Uterus (tissue), 2 donors: ENCODE measurements at regions not wholly inside any gene's neighbourhood (a gene's known extent, or its start where the extent isn't known, plus 50 kb on each side); places are given as distances from the start of the nearest gene placed in this dataset.

Experiments
- POLR2A ChIP-seq, 2 donors: fragments of 450-650 bp; IDR thresholded peaks; one replicate each; pipeline ENCODE4 v1.6.1; 2016; ENCODE audit warnings: antibody characterized with exemption in 2 of 2, mild to moderate bottlenecking in 1 of 2, moderate library complexity in 1 of 2
- TF ChIP-seq, protein P1 (sequence below), 4 experiments: fragments of 200-600 bp in 2 of 4; fragments of 450-650 bp in 2 of 4; sonication (generic) in 2 of 4; IDR thresholded peaks; one replicate each; pipeline ENCODE4 v1.5.1; 2016 to 2019; ENCODE audit warnings: antibody characterized with exemption in 4 of 4, mild to moderate bottlenecking in 2 of 4, moderate library complexity in 1 of 4

DNA sequence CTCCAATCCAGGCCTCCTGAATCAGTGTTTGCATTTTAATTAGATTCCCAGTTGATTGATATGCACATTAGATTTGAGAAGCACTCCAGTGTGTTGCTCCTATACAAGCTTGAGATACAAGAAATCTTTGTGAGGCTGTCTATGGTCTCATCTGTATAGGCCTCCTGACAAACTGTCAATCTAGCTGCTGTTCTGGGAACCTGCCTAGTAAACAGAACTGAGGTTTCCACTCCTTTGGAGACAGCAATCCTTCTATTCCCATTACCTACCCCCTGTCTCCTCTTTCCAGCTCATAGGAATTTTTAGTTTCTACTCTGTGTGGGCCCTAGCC is 306.1 kb upstream of the EMCN start:
- TF ChIP-seq, protein P1, sequence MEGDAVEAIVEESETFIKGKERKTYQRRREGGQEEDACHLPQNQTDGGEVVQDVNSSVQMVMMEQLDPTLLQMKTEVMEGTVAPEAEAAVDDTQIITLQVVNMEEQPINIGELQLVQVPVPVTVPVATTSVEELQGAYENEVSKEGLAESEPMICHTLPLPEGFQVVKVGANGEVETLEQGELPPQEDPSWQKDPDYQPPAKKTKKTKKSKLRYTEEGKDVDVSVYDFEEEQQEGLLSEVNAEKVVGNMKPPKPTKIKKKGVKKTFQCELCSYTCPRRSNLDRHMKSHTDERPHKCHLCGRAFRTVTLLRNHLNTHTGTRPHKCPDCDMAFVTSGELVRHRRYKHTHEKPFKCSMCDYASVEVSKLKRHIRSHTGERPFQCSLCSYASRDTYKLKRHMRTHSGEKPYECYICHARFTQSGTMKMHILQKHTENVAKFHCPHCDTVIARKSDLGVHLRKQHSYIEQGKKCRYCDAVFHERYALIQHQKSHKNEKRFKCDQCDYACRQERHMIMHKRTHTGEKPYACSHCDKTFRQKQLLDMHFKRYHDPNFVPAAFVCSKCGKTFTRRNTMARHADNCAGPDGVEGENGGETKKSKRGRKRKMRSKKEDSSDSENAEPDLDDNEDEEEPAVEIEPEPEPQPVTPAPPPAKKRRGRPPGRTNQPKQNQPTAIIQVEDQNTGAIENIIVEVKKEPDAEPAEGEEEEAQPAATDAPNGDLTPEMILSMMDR (IDR thresholded peaks at IDR 0.05), result no peak
- no peak for TF ChIP-seq POLR2A (IDR thresholded peaks at IDR 0.05)
